Ovary (tissue), 7 donors: ENCODE measurements at regions not wholly inside any gene's neighbourhood (a gene's known extent, or its start where the extent isn't known, plus 50 kb on each side); places are given as distances from the start of the nearest gene placed in this dataset.

ENCODE experiments used
- DNase-seq, 5 donors: peaks; one replicate each; pipeline ENCODE4 v3.0.0-alpha.2; 2019 to 2020
- H3K27ac ChIP-seq, 2 donors: fragments of 200-600 bp; one replicate each; pipeline versions ENCODE4 v1.5.1 to v1.8.0; 2019 to 2022
- H3K27me3 ChIP-seq: fragments of 200-600 bp; one replicate; pipeline ENCODE4 v1.8.0; 2022
- H3K36me3 ChIP-seq: fragments of 200-600 bp; sonication (generic); one replicate; pipeline ENCODE4 v1.5.1; 2019
- H3K4me1 ChIP-seq: one replicate; pipeline ENCODE4 v1.8.1; 2013; ENCODE audit warnings: mild to moderate bottlenecking, moderate library complexity; ENCODE audit not compliant: insufficient read depth
- H3K4me3 ChIP-seq: fragments of 200-600 bp; sonication (generic); one replicate; pipeline ENCODE4 v1.5.1; 2017
- H3K9me3 ChIP-seq, 2 donors: fragments of 200-600 bp in 1 of 2; sonication (generic) in 1 of 2; one replicate each; pipeline versions ENCODE4 v1.5.1 to v1.8.1; 2013 to 2019; ENCODE audit warnings: mild to moderate bottlenecking in 1 of 2, moderate library complexity in 1 of 2
- EP300 ChIP-seq: sonication (generic); formaldehyde crosslinking; IDR thresholded peaks from one replicate; pipeline ENCODE4 v1.6.1; 2017; ENCODE audit warnings: antibody characterized with exemption
- POLR2A ChIP-seq: fragments of 450-650 bp; IDR thresholded peaks from one replicate; pipeline ENCODE4 v1.6.1; 2017; ENCODE audit warnings: antibody characterized with exemption, mild to moderate bottlenecking, moderate library complexity
- whole genome bisulfite sequencing, 3 donors: extraction: QIAGEN DNeasy Blood & Tissue Kit in 1 of 3; methylation state at CpG; one replicate each; pipeline versions ENCODE4 v1.1.5 to v1.1.7; 2013 to 2017; 5-methylcytosine and 5-hydroxymethylcytosine counted together
- intact Hi-C, 4 donors: fragments of 100-400 bp; cut with DNase I; formaldehyde crosslinking; loops; one replicate each; pipeline versions ENCODE4 v1.11.0 to v1.15.1; 2022 to 2023
- TF ChIP-seq, protein P1 (sequence below), 3 donors: fragments of 450-650 bp in 2 of 3; fragments of 200-600 bp in 1 of 3; IDR thresholded peaks; one replicate each; pipeline versions ENCODE4 v1.5.1 to v1.8.0; 2016 to 2022; ENCODE audit warnings: antibody characterized with exemption in 3 of 3, mild to moderate bottlenecking in 1 of 3
- donor health status: DM: no; HTN: no; CAD: no; lungs with moderate emphysema.
- donor health status: DM: no; HTN: no; CAD: no.
- donor health status: Bipolar disorder and iron deficiency.
- donor health status: DM: no; HTN: no; CAD: no.
- donor health status: DM: yes; HTN: yes; CAD: no.

GRCh38 chr20:11826334-11826733 is 91.4 kb upstream of the BTBD3 start:
- intact Hi-C loops, result no loop called here
- Histone ChIP-seq H3K27ac (no peak overlapping the region), H3K27me3 (no peaks in the 10 kb centered on the region), H3K36me3 (no peaks in the 10 kb centered on the region), H3K4me3 (no peak overlapping the region), H3K9me3 (peaks cover 0 to 4% of the 10 kb centered on the region in 2 donors), H3K4me1 (no peaks in the 10 kb centered on the region)
- TF ChIP-seq, protein P1, sequence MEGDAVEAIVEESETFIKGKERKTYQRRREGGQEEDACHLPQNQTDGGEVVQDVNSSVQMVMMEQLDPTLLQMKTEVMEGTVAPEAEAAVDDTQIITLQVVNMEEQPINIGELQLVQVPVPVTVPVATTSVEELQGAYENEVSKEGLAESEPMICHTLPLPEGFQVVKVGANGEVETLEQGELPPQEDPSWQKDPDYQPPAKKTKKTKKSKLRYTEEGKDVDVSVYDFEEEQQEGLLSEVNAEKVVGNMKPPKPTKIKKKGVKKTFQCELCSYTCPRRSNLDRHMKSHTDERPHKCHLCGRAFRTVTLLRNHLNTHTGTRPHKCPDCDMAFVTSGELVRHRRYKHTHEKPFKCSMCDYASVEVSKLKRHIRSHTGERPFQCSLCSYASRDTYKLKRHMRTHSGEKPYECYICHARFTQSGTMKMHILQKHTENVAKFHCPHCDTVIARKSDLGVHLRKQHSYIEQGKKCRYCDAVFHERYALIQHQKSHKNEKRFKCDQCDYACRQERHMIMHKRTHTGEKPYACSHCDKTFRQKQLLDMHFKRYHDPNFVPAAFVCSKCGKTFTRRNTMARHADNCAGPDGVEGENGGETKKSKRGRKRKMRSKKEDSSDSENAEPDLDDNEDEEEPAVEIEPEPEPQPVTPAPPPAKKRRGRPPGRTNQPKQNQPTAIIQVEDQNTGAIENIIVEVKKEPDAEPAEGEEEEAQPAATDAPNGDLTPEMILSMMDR (IDR thresholded peaks at IDR 0.05), result no peak
- TF ChIP-seq POLR2A, result no peak
- no peak for TF ChIP-seq EP300
- DNase-seq, result no peak
- 79 to 81% (median 81%) methylated on average over 4 of the region's 4 CpGs for WGBS, 3 donors

GRCh38 chr20:11832397-11832796 is 85.3 kb upstream of the BTBD3 start:
- intact Hi-C loops, result no loop called here
- no peak overlapping the region for H3K27ac ChIP-seq
- no peak overlapping the region for H3K4me3 ChIP-seq
- TF ChIP-seq POLR2A, result no peak
- TF ChIP-seq EP300, result no peak
- TF ChIP-seq, protein P1 (IDR thresholded peaks at IDR 0.05), result no peak
- no peak for DNase-seq
- H3K27me3 ChIP-seq, result no peaks in the 10 kb centered on the region
- peaks cover 0 to under 1% of the 10 kb centered on the region in 2 donors for H3K9me3 ChIP-seq
- 96 to 100% (median 97%) methylated on average over 1 of the region's 1 CpG for WGBS, 3 donors
- no peaks in the 10 kb centered on the region for H3K4me1 ChIP-seq
- H3K36me3 ChIP-seq, result no peaks in the 10 kb centered on the region

DNA sequence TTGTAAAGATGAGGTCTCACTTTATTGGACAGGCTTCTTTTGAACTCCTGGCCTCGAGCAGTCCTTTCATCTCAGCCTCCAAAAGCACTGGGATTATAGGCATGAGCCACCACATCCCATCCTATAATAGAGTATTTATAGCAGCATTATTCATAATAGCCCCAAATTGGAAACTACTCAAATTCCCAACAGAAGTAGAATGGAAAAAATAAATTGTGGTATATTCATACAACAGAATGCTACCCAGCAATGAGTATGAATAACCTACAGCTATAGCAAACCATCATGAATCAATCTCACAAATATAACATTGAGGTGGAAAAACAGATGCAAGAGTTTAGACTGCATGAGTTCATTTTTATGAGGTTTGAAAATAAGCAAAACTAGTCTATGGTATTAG is 84.8 kb upstream of the BTBD3 start:
- TF ChIP-seq EP300 (no peak), POLR2A (no peak)
- TF ChIP-seq, protein P1 (IDR thresholded peaks at IDR 0.05), result no peak
- no peaks in the 10 kb centered on the region for H3K9me3 ChIP-seq
- H3K4me1 ChIP-seq, result no peaks in the 10 kb centered on the region
- no peak overlapping the region for H3K4me3 ChIP-seq
- no peak overlapping the region for H3K27ac ChIP-seq
- 0% methylated on average over 1 of the region's 1 CpG for WGBS, 3 donors
- H3K36me3 ChIP-seq, result no peaks in the 10 kb centered on the region
- intact Hi-C loops, result no loop called here
- H3K27me3 ChIP-seq, result no peaks in the 10 kb centered on the region
- no peak for DNase-seq

DNA sequence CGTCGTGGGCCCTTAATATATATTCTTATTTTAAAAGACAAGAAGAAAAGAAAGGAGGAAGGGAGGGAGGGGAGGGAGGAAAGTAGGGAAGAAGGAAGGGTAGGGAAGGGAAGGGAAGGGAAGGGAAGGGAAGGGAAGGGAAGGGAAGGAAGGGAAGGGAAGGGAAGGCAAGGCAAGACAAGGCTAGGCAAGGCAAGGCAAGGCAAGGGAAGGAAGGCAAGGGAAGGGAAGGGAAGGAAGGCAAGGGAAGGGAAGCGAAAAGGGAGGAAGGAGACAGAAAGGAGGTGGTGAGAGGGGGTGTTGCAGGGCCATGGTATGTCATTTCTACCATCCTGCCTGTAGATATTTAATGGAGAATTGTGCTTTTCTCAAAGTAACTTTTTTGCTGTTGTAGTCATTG is 83.9 kb upstream of the BTBD3 start:
- intact Hi-C loops, result no loop called here

More for the DNA sequence above, 83.9 kb upstream of the BTBD3 start:
- Histone ChIP-seq H3K9me3 (no peaks in the 10 kb centered on the region), H3K4me3 (no peak overlapping the region), H3K27me3 (no peaks in the 10 kb centered on the region), H3K27ac (no peak overlapping the region), H3K36me3 (no peaks in the 10 kb centered on the region), H3K4me1 (no peaks in the 10 kb centered on the region)
- no peak for TF ChIP-seq POLR2A
- TF ChIP-seq EP300, result no peak
- TF ChIP-seq, protein P1 (IDR thresholded peaks at IDR 0.05), result no peak
- no peak for DNase-seq
- 85 to 91% (median 89%) methylated on average over 3 of the region's 3 CpGs for WGBS, 3 donors
